ENCODE measurements at regions not wholly inside any gene's neighbourhood (a gene's known extent, or its start where the extent isn't known, plus 50 kb on each side); places are given as distances from the start of the nearest gene placed in this dataset.

DNA sequence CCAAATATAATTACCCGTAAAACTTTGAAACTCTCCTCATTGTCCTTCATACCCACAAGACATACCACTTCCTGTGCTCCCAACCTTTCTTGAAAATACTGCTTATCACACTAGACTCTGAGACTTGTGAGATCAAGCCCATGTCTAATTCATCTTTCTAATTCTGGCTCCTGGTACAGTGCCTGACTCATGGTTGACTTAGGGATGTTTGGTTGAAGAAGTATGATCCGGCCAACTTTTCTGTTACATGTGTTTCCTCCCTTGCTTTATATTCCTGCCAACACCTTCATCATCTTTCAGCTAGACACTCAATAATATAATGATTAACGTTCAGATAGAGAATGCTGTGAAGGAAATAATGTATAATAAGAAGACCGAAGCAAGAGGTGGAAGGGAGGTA, 58.2 kb downstream of the MEX3B start:
- DNase-seq (ENCODE audit: low spot score) = no peak

DNA sequence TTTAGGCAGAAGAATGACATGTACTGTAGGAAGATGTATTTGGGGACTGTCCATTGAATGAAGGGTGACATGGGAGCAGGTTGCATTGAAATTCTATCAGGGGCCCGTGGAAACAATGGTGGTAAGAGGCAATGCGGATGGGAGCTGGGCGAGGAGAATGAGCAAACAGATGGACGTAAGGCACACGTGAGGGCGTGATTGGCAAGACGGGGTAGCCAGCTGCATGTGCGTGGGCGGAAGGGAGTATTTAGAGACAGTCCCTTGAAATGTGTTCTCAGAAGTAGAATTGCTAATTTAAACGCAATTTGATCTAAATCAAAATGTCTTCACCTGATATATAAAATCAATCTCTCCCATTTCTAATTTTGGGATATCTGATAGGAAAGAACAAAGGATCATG, 62.3 kb downstream of the MEX3B start:
- no peak for DNase-seq (ENCODE audit: low spot score)

DNA sequence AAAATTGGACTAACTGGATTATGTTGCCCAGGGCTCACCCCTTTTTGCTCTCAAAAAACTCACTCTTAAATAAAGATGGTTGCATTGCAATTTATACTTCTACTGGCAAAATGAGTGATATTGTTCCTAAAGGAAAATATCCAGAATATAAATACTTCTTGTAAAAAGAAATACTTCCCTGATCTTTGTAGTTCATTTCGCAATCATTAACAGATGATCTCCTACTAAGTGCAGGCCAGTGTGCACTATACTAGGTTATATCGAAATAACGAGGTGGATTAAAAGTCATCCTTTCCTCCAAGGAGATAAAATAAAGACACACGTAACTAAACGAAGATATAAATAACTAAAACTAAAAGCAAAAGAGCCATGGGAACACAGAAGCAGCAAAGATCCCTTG, 63.0 kb downstream of the MEX3B start:
- DNase-seq (ENCODE audit: low spot score) = no peak

DNA sequence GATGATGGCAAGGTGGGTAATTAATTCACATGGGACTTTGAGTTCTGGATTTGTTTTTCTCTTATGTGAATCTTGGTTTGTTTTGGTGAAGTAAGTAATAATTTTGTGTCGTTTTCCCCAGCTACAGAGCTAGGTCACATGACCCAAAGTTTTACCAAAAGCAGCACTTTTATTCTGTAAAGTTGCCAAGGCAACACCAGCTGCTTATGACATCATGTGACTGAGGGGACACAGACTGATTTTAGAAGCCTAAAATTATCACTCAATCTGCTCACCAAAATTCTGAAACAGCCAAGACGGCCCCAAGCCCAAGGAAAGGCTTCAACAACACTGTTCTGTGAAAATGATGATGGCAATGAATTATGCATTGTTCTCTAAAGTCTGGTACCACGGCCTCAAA, 63.9 kb downstream of the MEX3B start:
- DNase-seq (ENCODE audit: low spot score) = no peak

DNA sequence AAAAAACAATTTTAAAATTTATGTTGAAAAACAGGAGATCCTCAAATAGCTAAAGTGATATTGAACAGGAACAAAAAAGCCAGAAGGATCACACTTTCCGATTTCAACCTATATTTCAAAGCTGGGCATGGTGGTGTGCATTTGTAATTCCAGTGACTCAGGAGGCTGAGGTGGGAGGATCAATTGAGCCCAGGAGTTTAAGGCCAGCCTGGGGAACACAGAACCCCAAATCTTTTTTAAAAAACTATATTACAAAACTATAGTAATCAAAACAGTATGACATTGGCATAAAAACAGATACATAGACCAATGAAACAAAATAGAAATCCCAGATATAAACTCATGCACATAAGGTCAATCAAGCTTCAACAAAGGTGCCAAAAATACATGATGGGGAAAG, 68.4 kb downstream of the MEX3B start:
- DNase-seq (ENCODE audit: low spot score) = no peak

DNA sequence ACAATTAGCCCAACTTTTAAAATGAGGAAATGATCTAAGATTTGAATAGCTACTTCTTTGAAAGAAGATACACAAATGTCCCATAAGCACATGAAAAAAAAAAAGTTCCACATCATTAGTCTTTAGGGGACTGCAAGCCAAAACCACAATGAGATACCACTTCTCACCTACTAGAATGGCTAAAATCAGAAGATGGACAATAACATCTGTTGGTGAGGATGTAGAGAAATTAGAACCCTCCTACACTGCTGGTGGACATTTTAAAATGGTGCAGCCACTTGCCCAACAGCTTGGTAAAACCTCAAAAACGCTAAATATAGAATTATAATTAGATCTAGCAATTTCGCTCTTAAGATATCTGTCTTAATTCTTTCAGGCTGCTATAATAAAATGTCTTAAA, 77.1 kb downstream of the MEX3B start:
- no peak for DNase-seq (ENCODE audit: low spot score)

DNA sequence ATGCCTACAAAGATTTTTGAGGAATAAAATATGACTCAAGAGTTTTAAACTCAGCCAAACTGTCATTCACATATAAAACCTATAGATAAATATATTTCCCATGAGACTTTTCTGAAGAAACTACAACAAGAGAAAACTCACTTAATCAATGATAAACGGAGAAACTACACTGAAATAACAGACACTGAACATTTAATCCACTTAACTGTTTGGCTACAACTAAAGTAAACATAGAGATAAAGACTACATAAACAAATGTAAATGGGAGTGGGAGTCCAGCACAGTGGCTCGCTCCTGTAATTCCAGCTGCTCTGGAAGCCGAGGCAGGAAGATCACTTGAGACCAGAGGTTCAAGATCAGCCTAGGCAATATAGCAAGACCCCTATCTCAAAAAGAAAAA, 79.2 kb downstream of the MEX3B start:
- no peak for DNase-seq (ENCODE audit: low spot score)

DNA sequence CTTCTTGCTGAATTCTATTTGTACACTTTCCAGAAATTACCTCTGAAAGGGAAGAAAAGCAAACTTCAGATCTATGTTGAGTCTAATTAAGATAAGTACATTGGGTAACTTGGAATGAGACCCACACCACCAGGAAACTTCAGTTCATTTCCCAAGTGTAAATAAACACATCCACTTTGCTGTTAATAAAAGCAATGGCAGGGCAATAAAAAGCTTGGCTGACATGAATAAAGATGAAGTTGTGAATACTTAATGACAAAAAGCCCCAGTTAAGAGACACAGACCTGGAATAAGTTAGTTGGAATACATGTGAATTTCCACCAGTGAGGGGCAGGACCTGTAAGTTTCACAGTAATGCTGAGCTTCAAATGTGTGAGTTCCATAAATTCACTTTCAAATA, 83.3 kb downstream of the MEX3B start:
- no peak for DNase-seq (ENCODE audit: low spot score)

DNA sequence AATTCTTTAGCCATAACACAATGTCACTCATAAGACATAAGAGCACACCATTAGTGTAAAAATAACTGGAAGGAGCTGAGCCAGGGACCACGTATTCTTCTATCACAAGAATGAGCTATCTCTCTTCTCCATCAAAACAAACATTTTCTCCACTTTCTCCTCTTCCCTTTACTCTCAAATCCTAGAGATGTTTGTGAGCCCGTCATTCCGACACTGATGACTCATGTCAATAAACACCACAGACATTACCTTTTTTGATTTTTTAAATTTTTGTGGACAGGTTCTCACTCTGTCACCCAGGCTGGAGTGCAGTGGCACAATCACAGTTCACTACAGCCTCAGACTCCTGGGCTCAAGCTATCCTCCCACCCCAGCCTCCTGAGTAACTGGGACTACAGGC, 86.6 kb downstream of the MEX3B start:
- DNase-seq (ENCODE audit: low spot score) = no peak

DNA sequence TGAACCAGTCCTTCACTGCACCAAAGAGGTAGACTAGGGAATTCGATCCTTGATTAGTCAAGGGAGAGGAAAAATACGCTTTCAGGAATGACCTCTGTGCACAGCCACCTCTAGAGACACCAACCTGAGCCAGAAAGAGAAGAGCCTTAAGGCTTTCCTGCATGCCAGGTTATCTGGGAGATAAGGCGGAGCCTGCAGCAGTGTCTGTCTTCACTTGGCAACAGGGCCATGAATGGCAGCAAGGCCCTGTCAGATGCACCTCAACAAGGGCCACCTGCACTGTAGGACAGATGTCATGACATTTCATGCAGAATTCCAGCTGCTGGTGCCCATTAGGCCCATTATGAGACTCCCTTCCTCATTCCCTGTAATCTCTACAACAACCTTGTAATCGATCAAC, 88.1 kb downstream of the MEX3B start:
- DNase-seq (ENCODE audit: low spot score) = no peak

DNA sequence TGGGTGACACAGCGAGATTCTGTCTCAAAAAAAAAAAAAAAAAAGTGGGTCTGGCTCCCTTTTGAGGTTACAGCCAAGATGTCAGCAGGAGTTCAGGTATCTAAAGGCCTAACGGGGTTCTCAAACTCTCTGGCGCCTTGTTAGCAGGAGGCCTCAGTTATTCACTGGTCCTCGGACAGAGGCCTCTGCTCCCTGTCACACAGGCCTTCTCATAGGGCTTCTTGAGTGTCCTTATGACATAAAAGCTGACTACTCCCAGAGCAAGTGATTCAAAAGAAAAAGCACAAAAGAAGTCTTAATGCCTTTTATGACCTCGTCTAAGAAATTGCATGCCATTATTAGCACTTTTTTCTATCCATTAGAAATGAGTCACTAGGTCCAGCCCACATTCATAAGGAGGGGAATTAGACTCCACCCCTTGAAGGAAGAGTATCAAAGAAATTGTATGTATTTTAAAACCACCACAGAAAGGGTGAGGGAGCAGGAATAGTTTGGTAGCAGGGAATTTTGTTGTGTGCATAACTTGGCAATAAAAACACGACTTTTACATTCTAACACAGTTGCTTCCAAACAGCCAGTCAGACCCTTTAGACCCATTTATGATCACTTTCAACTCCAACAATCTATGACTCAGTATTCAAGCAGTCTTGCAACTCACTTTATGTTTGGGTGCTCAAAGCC, 90.3 kb downstream of the MEX3B start:
- no peak for DNase-seq (ENCODE audit: low spot score)

DNA sequence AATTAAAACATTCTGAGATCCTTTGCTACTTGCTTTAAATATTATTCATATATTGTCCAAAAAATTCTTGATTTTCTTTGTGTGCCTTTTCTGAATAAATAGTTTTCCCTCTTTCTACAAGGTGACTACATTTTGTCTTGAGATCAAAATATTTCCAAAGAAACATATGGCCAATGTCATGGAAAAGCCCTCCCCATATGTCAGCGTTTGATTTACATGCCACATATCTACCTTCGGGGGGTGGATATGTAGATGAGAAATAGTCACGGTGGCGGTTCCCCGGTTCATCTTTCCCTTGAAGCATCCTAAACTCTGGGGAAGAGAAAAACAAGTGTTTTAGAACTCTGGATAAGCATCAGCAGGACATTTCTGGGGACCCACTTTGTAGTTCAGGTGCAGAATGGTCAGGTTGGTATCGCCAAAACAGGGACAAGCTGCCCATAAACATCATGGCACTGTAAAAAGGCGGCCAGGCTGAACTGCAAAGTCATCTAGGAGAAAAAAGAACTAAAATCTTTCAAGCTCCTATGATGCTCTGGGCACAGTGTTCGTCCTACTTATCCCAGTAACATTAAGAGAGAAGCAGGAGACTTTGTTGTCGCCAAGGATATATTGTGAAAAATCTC, 91.5 kb downstream of the MEX3B start:
- DNase-seq (ENCODE audit: low spot score) = no peak

DNA sequence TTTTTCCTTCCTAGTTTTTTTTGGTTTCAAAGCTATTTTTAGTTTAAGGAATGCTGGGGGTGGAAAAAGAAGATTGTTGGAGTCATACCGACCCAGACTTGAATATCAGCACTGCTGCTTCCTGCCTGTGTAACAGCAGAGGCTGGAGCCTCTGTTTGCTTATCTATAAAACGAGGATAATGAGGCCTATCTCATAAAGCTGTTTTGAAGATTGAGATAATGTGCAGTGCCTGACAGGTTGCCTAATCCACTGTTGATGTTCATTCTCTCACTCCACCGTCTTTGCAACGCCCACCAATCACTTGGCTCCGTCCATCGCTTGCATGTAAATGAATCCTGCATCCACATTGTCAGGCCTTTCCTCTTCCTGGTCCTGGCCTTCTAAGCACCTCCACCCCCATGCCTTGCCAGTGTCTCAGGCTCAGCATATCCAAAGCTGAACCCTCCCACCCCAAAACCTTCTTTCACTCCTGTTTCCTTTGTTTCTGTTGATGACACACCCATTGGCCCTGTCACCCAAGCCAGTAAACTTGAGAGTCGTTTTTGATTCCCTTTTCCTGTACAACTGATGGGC, 94.9 kb downstream of the MEX3B start:
- DNase-seq (ENCODE audit: low spot score) = no peak

DNA sequence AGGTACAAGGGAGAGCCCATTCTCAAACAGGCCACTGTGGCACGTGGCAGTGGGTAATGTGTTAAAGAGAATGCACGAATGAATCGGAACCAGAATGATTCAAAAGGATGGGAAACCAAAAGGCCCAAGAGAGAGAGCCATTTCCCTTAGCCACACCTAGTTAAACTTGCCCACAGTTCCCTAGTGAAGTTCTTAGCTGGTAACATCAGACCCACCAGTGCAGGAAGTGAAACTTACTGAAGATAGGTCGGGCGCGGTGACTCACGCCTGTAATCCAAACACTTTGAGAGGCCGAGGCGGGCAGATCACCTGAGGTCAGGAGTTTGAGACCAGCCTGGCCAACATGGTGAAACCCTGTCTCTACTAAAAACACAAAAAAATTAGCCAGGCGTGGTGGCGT, 97.1 kb downstream of the MEX3B start:
- DNase-seq (ENCODE audit: low spot score) = no peak

DNA sequence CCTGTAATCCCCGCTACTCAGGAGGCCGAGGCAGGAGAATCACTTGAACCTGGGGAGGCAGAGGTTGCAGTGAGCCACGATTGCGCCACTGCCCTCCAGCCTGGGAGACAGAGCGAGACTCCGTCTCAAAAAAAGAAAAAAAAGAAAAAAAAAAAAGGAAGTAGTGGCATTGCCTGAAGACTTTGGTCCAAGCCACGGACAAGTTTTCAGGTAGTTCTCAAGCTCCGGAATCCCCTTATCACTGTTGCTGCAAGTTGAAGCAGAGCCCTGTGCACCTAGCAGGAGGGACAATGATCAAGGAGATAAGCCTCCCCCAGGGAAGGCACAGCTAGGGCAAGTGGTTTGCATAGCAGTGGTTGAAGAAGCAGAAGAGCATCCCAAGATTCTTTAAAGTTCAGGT, 97.6 kb downstream of the MEX3B start:
- no peak for DNase-seq (ENCODE audit: low spot score)

DNA sequence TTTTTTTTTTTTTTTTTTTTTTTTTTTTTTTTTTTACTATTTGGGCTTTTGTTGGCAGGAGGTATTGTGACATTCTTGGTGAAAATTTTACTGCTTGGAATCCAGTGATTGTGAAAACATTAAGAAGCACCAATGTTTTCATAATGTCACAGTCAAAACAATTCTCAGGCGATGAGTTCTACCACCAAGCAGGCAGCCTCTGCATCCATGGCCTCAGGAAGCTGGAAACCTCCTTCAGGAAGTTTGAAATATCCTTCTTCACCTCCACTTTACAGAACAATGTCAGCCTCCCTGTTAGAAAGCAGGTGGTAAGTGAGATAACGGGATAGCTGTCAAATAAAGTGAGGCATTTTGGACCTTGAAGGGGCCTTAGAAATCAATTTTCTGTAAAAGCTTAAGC, 98.3 kb downstream of the MEX3B start:
- DNase-seq (ENCODE audit: low spot score) = no peak

DNA sequence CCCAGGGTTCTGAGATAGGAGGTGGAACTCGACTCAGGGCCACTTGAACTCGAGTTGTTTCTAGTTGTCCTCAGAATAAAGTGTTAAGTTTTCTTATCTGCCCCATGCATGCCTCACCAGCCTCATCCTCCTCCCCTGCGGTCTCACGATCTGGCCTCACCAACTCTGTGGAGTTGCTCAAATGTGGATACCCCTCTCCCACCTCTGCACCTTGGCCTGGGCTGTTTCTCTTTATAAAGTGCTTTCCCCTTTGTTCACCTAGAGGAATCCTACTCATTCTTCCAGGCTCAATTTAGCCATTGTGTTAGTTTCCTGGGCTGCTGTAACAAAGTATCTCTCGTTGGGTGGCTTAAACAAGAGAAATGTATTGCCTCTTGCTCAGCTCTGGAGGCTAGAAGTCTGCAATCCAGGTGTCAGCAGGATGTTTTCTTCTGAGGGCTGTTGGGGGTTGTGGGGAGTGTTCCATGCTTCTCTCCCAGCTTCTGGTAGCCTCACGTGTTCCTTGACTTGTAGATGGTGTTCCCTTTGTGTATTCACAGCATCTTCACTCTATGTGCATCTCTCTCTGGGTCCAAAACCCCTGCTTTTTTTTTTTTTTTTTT, 100.7 kb downstream of the MEX3B start:
- DNase-seq (ENCODE audit: low spot score) = no peak

DNA sequence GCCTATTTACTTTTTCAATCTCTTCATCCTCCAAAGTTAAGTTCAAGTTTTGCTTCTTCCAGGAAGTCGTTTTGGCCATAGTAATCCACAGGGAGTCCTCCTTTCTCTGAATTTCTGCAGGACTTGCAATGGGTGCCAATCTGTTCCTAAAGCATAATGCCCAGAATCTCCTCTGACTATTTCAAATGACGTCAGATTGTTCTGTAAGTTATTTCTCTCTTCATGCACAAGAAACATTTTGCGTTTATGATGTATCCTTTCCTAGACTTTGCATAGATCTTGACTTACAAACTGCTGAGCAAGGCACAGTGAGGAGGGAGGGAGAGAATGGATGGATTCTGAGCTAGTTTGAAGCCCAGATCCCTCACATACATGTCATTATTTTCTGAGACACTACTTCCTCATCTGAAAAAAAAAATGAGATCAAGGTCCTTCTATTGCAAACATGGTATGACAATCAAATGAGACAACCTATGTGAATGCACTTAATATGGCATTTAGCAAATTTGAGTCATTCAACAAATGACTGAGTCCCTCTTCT, 103.1 kb downstream of the MEX3B start:
- DNase-seq (ENCODE audit: low spot score) = no peak

DNA sequence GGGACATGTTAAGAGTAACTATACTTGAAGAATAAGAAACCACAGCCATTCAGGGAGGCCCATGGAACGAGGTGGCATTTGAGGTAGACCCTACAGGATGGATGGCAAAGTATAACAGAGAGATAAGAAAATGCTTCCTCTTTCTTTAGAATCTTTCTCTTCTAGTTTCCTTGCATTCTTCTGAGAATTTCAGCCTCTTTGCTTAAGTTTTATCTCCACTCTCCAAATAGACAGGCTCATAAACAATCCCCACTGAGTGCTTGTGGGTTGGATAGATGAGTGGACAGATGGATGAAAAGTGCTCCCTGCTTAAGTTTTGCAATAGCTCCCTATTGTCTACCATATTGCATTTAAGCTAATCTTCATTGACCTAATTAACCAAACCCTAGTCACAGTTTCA, 103.7 kb downstream of the MEX3B start:
- DNase-seq (ENCODE audit: low spot score) = no peak

DNA sequence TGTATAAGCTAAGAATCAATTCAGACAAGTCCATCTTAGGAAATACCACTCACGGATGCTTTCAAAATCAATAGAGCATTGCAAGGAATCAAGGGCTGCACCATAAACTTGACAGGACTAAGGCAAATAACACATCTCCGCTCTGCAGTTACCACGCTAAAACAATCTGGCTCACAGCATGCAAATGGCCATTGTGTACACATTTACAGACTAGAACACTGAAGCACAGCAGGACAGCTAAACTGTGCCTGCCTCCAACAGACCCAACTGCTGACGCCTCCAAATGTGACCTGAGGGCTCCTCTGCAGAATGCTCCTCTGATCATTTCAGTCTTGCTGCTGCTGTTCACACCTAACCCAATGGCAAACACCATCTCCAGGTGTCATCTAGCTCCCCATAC, 104.3 kb downstream of the MEX3B start:
- DNase-seq (ENCODE audit: low spot score) = no peak

DNA sequence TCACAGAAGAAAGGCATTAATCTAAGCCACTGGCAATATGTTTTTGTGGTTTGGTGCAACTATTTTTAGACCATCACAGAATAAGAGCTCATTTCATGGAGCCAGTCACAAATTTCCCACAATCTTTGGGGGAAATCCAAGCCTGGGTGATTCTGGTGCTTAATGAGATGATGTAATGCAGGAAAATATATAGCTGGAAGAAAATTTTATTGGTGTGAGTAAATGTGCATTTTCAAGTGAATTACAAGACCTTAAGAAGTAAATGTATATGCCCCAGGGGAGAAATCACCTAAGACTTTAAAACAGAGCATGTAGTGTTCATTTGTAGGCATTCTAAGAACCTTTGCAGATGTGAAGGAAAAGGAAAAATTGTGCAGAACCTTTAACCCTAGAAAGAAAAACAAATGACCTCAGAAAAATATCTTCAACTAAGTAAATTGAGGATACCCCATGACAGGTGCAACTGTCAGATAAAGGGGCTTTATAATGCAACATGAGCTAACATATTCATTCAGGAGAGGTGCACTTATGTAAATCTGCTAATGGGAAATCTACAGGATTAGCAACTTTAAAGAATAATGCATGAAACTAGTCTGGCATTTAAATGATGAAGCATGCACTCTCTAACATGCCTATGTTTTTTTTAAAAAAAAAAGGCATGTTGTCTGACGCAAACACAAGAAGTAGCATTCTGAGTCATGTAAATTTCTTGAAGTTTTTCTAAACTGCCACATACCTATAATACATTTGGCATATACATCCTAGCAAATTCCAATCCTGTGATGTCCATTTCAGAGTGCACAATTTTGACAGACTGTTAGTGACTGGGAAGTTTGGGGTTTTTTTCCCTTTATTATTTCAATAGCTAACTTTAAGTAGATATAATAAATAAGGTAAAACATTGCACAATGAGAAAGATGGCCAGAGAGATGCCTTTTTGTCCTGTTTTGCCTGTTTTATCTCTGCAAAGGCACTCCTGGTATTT, 105.1 kb downstream of the MEX3B start:
- DNase-seq (ENCODE audit: low spot score) = no peak
